ENCODE measurements at regions not wholly inside any gene's neighbourhood (a gene's known extent, or its start where the extent isn't known, plus 50 kb on each side); places are given as distances from the start of the nearest gene placed in this dataset.
"Not testable (repeated sequence)": the region's sequence is repeated elsewhere in the genome, so short reads cannot be mapped to it uniquely, and the experiment has no call there.

DNA sequence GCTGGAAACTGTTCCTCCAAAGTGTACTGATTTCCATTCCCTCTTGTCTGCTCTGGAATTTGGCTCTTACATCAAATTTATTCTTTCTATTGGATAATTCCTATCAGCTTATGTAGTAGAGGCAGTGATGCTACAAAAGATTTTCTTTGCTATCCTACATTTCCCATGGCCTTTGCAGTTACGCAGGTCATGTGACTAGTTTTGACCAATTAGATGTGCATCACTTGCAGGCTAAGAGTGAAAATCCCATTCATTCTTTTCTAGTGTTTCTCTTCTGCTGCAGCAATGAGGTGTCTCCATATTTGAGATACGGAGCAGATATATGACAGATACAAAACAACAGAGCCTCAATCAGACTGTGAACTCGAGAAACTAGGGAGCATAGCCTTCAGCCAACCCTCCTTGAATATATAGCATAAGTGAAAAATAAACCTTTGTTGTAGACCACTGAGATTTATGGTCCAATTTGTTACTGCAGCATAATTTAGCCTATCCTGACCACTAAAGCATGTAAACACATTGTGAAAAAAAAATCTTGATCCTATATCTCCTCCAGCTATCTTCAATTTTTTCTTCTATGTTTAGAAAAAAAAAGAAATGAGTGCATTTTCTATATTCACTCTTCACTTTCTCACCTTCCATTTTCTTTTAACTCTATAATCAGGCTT lies 102.0 kb downstream of the HNMT start:
- no peak for DNase-seq

DNA sequence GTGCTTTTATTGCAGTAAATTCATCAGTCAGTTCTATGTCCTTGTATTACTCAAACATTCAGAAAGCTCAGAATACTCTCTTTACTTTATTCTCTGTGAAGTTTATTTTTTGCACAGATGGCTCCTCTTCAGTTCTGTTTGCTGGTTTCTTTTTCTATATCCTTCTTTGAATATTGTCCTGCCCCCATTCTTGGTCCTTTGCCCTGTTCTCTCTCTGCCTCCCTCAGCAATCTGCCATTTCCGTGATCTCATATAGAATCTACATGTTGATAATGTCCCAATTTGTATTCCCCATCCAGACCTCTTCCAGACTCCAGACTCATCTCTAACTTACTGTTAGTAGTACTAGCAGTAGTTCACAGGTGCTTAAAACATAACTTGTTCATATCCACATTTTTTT lies 102.6 kb downstream of the HNMT start:
- DNase-seq, result no peak

DNA sequence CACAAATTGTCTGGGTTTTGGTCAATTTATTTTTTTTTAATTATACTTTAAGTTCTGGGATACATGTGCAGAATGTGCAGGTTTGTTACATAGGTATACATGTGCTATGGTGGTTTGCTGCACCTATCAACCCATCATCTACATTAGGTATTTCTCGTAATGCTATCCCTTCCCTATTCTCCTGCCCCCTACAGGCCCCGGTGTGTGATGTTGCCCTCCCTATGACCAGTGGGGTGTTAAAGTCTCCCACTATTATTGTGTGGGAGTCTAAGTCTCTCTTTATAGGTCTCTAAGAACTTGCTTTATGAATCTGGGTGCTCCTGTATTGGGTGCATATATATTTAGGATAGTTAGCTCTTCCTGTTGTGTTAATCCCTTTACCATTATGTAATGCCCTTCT lies 104.4 kb downstream of the HNMT start:
- not testable (repeated sequence) for DNase-seq

DNA sequence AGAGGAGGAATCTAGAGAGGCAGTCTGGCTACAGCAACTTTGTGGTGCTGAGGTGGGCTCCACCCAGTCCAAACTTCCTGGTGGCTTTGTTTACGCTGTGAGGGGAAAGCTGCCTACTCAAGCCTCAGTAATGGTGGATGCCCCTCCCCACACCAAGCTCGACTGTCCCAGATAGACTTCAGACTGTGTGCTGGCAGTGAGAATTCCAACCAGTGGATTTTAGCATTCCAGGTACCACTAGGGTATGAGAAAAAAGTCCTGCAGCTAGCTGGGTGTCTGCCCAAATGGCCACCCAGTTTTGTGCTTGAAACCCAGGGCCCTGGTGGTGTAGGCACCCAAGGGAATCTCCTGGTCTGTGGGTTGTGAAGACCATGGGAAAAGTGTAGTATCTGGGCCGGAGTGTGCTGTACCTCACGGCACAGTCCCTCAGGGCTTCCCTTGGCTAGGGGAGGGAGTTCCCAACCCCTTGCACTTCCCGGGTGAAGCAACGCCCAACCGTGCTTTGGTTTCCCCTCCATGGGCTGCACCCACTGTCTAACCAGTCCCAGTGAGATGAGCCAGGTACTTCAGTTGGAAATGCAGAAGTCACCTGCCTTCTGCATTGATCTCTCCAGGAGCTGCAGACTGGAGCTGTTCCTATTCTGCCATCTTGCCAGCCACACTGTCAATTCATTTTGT lies 106.9 kb downstream of the HNMT start:
- not testable (repeated sequence) for DNase-seq

DNA sequence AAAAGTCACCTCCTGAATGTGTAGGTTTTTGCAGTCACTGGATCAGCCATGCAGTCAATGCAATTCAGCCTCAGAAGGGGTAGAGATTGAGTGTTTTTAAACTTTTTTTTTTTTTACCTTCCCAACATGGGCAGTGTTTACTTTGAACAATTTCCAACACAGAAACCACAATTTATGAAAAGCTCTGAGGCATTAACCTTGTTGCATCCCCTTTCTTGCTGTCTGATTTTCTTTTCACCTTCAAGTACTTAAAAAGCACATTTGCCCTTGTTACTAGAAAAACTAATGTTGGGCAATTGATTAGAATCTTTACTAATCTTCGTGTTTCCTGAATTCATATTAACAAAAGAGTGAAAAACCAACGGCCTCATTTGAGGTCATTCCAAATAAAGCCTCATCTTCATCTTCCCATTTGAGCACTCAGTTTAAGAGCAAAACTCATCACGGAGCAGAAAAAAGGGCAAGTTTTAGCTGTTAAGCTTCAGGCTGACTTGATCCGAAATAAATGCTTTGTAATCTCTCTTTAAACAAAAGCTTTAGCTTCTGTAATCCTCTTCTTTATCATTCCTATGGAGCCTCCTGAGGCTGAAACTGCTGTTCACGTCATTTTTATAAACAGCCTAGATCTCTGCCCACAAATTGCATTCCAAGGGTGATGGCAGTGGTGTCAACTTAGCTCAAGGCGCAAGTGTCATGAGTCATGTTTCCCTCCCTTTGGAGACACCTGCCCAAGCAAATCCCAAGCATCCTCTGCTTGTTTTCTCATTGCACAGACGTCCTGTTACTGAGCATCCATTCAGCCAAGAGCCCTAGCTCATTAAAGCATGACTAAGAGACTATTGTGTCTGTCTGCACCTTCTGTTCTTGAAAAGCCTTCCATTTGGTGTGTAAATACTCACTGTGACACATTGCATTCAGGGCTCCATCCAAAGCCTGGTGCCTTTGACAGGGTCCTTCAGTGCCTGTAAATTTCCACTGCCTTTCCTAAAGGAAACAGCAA lies 107.7 kb downstream of the HNMT start:
- no peak for DNase-seq

DNA sequence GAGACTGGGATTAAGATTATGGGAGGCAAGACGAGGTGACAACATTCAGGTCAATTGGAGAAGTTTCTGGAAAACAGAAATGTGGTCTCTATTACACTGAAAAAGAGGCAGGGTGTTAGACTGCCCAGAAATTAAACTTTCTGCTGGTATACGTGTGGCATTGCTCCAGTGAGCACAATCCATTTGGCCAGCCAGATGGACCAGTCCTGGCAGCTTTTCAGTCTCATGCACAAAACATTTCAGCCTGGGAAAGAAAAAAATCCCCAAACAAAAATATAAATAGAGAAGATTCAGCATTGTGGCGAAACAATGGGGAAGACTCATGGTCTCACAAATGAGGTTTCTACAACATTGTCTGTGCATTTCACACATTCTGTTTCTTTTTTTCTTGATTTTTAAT lies 113.9 kb downstream of the HNMT start:
- no peak for DNase-seq

DNA sequence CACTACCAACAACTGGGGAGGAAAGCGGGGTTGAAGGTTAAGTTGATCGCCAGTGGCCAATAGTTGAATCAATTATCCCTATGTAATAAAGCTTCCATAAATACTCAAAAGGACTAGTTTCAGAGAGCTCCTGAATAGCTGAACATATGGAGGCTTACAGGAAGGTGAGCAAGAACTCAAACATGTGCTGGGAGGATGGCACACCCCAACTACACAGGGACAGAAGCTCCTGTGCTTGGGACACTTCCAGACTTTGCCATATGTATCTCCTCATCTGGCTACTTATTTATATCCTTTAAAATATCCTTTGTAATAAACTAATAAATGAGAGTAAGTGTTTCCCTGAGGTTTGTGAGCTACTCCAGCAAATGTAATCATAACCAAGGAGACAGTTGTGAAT lies 115.7 kb downstream of the HNMT start:
- no peak for DNase-seq

DNA sequence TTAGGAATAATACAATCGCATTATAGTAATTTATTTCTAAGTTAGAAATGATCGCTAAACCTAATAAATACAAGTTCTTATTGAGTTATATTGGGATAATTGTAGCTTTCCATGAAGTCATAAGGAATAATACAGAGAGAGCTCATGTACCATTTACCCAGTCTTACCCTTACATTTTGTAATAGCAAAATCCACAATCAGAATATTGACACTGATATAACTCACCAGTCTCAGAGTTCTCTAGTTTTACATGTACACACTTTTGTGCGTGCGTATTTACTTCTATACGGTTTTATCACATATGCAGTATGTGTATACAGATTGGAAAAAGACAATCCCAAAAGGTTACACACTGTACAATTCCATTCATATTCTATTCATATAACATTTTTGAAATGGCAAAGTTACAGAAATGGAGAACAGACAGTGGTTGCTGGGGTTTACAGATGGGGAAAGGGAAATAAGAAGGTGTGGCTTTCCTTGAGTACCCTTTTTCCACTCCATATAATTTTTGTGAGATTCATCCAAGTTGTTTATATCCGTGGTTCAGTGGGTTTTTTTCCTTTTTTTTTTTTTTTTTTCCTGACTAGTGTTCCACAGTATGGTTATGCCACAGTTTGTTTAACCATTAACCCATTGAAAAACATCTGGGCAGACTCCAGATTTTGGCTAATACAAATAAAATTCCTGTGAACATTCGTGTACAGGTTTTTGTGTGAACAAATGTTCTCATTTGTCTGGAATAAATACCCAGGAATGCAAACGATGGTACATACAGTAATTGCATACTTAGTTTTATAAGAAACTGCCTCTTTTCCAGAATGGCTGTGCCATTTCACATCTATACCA lies 117.2 kb downstream of the HNMT start:
- no peak for DNase-seq

DNA sequence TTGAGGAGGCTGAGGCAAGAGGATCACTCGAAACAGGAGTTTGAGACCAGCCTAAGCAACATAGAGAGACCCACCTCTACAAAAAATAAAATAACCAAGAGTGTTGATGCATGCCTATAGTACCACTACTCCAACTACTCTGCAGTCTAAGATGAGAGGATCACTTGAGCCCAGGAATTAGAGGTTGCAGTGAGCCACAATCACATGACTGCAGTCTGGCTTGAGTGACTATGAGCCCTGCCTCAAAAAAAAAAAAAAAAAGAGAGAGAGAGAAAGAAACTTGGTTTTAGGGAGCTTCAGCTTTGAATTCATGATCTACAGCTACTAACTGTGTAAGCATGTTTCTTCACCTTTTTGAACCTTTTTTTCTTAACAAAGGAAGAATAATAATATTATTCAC lies 119.9 kb downstream of the HNMT start:
- no peak for DNase-seq

DNA sequence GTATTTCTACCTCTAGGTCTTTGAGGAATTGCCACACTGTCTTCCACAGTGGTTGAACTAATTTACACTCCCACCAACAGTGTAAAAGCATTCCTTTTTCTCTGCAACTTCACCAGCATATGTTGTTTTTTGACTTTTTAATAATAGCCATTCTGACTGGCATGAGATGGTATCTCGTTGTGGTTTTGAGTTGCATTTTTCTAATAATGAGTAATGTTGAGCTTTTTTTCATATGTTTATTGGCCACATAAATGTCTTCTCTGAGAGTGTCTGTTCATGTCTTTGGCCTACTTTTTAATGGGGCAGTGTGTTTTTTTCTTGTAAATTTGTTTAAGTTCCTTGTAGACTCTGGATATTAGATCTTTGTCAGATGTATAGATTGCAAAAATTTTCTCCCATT lies 121.2 kb downstream of the HNMT start:
- not testable (repeated sequence) for DNase-seq

DNA sequence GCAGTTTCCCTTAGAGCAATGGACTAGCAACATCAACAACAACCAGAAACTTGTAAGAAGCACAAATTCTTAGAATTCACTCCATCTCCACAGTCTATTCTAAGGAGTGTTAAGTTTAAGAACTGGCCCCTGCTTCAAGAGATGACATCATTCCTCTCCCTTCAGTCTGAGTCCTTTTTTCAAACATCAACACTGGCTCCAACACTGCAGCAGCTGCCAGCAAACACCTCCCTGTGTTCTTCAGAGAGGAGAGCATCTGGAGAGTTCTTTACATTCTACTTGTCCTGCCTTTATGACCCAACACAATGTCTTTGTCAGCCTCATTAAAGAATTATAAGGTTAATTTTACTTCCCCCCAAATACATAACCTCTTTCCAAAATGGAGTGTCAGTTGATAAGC lies 122.3 kb downstream of the HNMT start:
- DNase-seq, result no peak

DNA sequence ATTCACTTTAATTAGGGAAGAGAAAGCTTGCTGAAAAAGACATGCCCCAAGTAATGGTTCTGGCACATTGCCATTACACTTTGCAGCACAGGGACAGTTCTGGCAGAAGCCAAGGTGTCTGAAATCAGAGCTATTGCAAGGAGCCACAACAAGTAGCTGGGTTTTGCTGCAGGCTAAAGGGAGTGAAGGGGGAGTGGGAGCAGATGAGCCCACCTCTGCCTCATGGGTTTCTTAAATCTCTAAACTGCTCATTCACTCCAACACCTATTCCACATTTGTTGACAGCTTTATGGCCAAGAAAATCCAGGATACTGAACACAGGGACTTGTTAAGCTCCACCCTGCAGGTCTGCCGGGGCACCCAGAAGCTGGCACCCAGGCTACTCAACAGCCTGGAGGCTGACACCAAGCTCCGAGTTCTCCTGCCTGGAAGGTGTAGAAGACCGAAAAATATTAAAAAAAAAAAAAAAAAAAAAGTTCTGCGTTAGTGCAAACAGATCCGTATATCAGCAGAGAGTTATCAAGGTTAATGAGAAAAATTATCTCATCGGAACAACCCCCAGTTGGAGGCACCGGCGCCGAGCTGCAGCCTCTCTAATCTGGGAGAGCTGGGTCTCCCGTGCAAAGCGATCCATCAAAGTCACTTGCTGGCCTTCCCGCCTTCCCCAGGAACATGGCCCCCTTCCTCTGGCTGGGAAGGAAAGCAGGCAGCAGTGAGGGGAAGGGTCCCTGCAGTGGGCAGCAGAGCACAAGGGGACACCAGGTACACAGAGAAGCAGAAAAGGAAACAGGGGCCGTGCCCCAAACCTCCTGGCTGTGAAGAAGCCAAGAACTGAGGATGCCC lies 123.7 kb downstream of the HNMT start:
- DNase-seq, result no peak

DNA sequence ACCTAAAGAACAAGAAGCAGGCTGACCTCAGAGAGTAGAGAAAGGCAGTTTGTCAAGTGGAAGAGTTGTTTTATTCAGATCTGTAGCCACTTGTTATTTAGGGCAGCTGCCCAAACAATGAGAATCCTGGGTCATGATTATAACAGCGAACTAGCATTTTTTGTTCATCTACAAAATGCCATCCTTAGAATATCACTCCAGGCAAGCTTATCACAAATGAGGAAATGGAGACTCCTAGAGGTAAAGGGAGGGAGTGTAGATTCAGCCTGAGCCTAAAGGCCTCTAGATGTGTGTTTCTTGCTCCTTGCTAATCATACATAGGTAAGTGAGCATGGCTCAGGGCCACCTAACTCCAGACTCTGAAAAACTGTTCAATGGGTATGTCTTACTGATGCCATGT lies 126.1 kb downstream of the HNMT start:
- peak; percentile 81 for DNase-seq

DNA sequence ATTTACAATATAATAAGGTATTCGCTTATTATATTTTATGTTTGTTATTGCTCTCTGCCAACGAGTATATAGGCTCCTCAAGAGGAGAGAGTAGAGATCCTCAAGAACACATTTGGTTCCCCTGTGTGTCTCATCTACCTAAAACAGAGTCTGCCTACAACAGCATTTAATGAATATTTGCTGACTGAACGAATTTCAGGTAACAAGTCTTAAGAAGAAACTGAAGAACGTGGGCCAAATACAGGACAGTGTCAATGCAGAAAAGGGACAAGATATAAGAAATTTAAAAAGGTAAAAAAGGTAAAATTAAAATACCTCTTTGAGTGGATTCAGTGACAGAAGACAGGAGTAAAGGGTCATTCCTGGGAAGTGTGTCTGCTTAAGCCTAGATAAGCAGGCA lies 129.2 kb downstream of the HNMT start:
- no peak for DNase-seq

DNA sequence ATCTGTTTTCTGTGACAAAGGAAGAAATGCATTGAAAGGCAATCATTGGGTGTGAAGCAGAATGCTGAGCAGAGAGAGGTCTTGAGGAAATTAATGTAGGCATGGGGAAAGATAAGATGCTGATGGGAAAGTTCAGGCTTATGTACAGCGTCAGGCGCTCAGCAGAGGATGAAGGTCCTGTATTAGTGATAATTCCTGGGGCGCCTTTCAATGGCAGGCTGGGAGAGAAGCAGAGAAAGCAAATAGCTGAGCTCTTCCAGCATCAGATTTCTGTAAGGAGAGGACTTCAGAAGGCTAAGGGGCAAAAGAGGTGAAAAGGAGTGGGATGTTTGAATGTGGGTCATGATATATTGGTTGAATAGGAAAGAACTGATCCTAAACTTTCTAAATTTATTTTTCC lies 129.8 kb downstream of the HNMT start:
- no peak for DNase-seq

DNA sequence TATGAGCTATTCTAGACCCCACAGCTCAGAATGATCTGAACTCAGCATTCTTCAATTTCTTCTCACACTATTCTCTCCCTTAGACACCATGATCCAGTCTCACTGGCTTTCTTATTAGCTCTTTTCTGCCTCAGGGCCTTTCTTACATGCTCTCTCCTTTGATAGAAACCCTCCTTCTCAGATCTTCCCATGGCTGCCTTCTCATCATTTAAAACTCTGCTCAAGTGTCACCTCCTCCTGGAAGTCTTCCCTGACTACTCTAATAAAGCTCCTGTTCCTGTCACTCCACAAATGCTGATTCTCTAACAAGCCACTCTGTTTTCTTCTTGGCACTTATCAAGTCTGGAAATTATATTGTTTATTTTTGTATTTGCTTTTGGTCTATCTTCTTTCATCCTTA lies 131.1 kb downstream of the HNMT start:
- no peak for DNase-seq

DNA sequence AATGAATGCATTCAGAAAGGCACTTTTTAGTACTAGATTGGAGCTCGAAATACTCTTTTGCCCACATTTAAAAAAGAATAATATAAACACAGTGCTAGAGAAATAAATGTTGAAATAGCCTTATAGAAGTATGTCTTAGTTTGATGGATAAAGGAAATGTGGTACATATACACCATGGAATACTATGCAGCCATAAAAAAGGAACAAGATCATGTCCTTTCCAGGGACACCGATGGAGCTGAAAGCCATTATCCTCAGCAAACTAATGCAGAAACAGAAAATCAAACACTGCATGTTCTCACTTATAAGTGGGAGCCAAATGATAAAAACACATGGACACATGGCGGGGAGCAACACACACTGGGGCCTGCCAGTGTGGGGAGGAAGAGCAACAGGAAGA lies 135.0 kb downstream of the HNMT start:
- DNase-seq, result not testable (repeated sequence)

DNA sequence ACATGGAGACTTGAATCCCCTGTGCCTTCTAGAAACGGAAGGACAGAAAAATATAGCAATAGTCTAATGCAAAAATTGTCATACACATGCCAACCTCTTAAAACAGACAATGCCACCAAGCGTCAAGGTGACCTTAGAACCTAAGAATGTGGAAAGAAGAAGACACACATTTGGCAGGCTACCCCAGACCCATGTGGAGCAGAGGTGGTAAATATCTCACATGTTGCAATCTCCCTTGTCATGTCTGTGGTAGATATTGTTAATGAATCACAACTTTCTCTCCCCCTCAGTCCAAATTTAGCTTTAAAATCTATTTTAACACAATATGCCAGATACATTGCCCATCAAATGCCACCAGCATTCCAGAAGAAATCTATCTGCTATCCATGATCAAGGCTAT lies 137.4 kb downstream of the HNMT start:
- no peak for DNase-seq

DNA sequence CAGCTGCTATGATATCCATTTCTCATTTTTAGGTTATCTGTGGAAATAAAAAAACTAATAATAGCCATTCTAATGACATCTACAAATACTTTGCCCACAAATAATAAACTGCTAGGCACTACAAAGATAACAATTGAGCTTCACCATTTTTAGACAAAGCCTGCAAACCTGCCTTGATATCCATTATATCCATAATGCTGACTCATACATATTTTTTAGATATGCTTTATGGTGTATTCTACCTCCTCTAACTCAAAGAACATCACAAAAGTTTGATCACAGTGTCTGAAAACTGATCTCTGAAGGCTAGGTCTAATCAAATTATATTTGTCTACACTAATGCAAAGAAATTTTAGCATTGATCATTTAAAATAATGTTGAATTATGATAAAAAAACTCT lies 138.4 kb downstream of the HNMT start:
- DNase-seq, result no peak

DNA sequence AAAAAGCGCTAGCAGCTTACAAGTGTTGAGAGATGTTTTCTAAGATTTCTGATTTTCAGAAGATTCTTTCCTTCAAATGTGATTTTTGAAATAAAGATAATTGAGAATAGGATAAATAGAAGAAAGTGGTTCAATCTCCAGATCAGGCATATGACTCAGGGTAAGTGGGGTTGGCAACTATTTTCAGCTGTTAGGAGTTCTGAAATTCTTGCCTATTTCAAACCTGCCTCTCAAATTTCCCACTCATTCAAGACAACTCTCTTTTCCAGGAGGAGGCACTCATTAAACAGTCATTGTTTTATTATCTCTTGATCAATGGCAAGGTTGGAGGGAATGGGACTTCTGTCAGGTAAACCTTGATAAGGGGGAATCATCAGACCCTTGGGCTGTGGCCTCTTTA lies 138.9 kb downstream of the HNMT start:
- no peak for DNase-seq

DNA sequence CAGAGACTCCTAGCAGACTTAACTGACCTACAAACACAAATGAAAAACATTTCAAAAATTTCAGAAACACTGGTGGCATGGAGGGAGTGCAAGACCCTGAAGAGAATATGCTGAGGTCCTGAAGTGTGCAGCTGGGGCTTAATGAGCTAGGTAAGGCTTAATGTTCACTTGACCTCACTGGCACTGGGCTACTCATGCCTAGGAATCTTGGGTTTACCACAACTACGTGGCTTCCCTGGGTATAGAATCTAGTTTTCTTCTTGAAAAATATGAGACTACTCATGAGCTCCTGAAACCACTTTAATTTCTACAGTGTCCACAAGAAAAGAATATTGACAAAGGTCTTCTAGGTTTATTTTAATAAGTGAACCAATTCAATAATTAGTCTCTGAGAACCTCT lies 139.8 kb downstream of the HNMT start:
- DNase-seq, result no peak

DNA sequence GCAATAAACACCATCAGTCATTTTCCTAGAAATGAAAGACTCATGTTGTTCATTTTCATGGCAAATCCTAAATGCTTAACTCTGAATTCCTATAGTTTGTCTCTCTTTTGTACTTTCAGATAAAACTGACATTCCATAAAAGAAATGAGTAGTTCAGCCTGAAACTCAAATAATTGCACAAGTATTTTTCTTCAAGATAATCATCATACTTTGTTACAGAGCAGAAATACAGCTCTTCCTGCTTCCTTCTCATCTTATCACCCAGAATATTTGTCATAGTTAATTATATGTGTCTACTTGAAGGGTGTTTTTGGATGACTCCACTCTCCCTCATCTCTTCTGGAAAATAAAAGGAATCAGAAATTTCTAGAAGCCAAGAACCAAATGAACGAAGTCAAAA lies 141.1 kb downstream of the HNMT start:
- no peak for DNase-seq

Data from hematopoietic multipotent progenitor cell treated with erythropoietin and hydrocortisone succinate and interleukin-3 and kit ligand, for 8 days (in vitro differentiated cells).